Thoracic aorta (tissue), 2 donors: ENCODE measurements at regions not wholly inside any gene's neighbourhood (a gene's known extent, or its start where the extent isn't known, plus 50 kb on each side); places are given as distances from the start of the nearest gene placed in this dataset.
A peak's percentile ranks its signal among the peaks of the same experiment; 100 is the strongest.
"Not testable (repeated sequence)": the region's sequence is repeated elsewhere in the genome, so short reads cannot be mapped to it uniquely, and the experiment has no call there.

ENCODE experiments used
- ATAC-seq: fragments of 150-250 bp; one replicate; pipeline ENCODE4 v1.8.0; 2017; ENCODE audit warnings: low read depth; ENCODE audit not compliant: insufficient number of reproducible peaks, low FRiP score
- DNase-seq: peaks from one replicate; pipeline ENCODE4 v3.0.0-alpha.2; 2020; ENCODE audit warnings: low spot score
- H3K27ac ChIP-seq, 2 donors: fragments of 200-600 bp; sonication (generic); 1 replicate in 1 of 2; 2 replicates in 1 of 2; pipeline ENCODE4 v1.5.1; 2016; ENCODE audit warnings: mild to moderate bottlenecking in 2 of 2, moderate library complexity in 2 of 2
- H3K27me3 ChIP-seq: fragments of 200-600 bp; sonication (generic); replicated peaks from 2 replicates; pipeline ENCODE4 v1.6.0; 2016; ENCODE audit warnings: mild to moderate bottlenecking; ENCODE audit not compliant: insufficient read depth
- H3K36me3 ChIP-seq: fragments of 200-600 bp; sonication (generic); one replicate; pipeline ENCODE4 v1.5.1; 2016
- H3K4me1 ChIP-seq, 2 donors: fragments of 200-600 bp; sonication (generic); 1 replicate in 1 of 2; 2 replicates in 1 of 2; pipeline versions ENCODE4 v1.5.1 to v1.6.0; 2016; ENCODE audit warnings: low read depth in 2 of 2, mild to moderate bottlenecking in 1 of 2; ENCODE audit not compliant: control insufficient read depth in 1 of 2
- H3K4me3 ChIP-seq: fragments of 200-600 bp; sonication (generic); 2 replicates; pipeline ENCODE4 v1.5.1; 2016; ENCODE audit warnings: mild to moderate bottlenecking
- H3K9me3 ChIP-seq: fragments of 200-600 bp; sonication (generic); 2 replicates; pipeline ENCODE4 v1.5.1; 2016
- CTCF ChIP-seq: fragments of 200-600 bp; sonication (generic); IDR thresholded peaks from one replicate; pipeline ENCODE4 v1.5.1; 2019; ENCODE audit warnings: antibody characterized with exemption

- Histone ChIP-seq H3K9me3 (no peaks in the 10 kb centered on the region), H3K4me3 (no peak overlapping the region), H3K27me3 (no peaks in the 10 kb centered on the region), H3K36me3 (no peaks in the 10 kb centered on the region), H3K27ac (no peak overlapping the region), H3K4me1 (peaks cover 3 to 15% of the 10 kb centered on the region in 2 donors)
- DNase-seq (no peak), ATAC-seq (no peak)
- no peak for TF ChIP-seq CTCF
Observed at GRCh38 chr3:194261581-194262063, 89.5 kb downstream of the CPN2 start.

- no peak for TF ChIP-seq CTCF
- Histone ChIP-seq H3K36me3 (no peaks in the 10 kb centered on the region), H3K9me3 (no peaks in the 10 kb centered on the region), H3K27me3 (no peaks in the 10 kb centered on the region), H3K4me3 (no peak overlapping the region), H3K4me1 (peaks cover 3 to 15% of the 10 kb centered on the region in 2 donors), H3K27ac (no peak overlapping the region)
- DNase-seq: no peak
- no peak for ATAC-seq
Observed at GRCh38 chr3:194262176-194262924, 88.8 kb downstream of the CPN2 start.

GRCh38 chr3:194262925-194263305 is 88.2 kb downstream of the CPN2 start:
- Histone ChIP-seq H3K4me1 (peaks cover 3 to 15% of the 10 kb centered on the region in 2 donors), H3K36me3 (no peaks in the 10 kb centered on the region), H3K27ac (no peak overlapping the region), H3K4me3 (no peak overlapping the region), H3K9me3 (no peaks in the 10 kb centered on the region), H3K27me3 (no peaks in the 10 kb centered on the region)
- ATAC-seq (no peak), DNase-seq (no peak)
- no peak for TF ChIP-seq CTCF

GRCh38 chr3:194264631-194265504 is 86.3 kb downstream of the CPN2 start:
- not testable (repeated sequence) for DNase-seq, H3K36me3 ChIP-seq, H3K27me3 ChIP-seq, ATAC-seq, H3K9me3 ChIP-seq
- Histone ChIP-seq H3K4me3 (peak overlapping the region; percentile 19), H3K4me1 (peaks cover 3 to 24% of the 10 kb centered on the region in 2 donors), H3K27ac (peak overlapping the region in 1 of 2 donors; percentile 6)

GRCh38 chr3:194265505-194265892 is 85.6 kb downstream of the CPN2 start:
- DNase-seq: peak; percentile 38
- Histone ChIP-seq H3K9me3 (no peaks in the 10 kb centered on the region), H3K4me1 (peaks cover 6 to 30% of the 10 kb centered on the region in 2 donors), H3K27ac (peak overlapping the region in 1 of 2 donors; percentile 6), H3K4me3 (peak overlapping the region; percentile 19), H3K27me3 (no peaks in the 10 kb centered on the region), H3K36me3 (no peaks in the 10 kb centered on the region)
- no peak for ATAC-seq
- no peak for TF ChIP-seq CTCF
